A549 (cell line): ENCODE measurements at regions not wholly inside any gene's neighbourhood (a gene's known extent, or its start where the extent isn't known, plus 50 kb on each side); places are given as distances from the start of the nearest gene placed in this dataset.

ENCODE experiments used
- ATAC-seq, 2 experiments: fragments of 200-7000 bp in 1 of 2; fragments of >200 bp in 1 of 2; cut with Nextera tagmentation in 1 of 2; cut with Tn5 transposase in 1 of 2; 3 replicates each; pipeline versions ENCODE4 v1.8.0 to v1.9.1; 2018 to 2020; ENCODE audit warnings: mild to moderate bottlenecking in 1 of 2, moderate library complexity in 1 of 2
- CTCF ChIA-PET: fragments of 300-600 bp; sonication (Branson Sonifier 250); formaldehyde crosslinking; extraction: SDS; loops from one replicate; lab custom pipeline; 2021; ENCODE audit warnings: antibody characterized with exemption, inconsistent platforms; lab: Yijun Ruan, JAX
- POLR2A ChIA-PET: fragments of 350-600 bp; formaldehyde crosslinking; extraction: SDS; loops from one replicate; lab custom pipeline; 2021; ENCODE audit warnings: antibody characterized with exemption, inconsistent platforms; lab: Yijun Ruan, JAX
- DNase-seq, 2 experiments: peaks; one replicate each; pipeline versions ENCODE4 v3.0.0 to v3.0.0-alpha.2; 2011 to 2016; ENCODE audit warnings: low read depth in 1 of 2, low spot score in 1 of 2
- FAIRE-seq: peaks from 2 replicates; lab custom pipeline; 2011; peaks lifted over from hg19 to GRCh38; lab: Jason Lieb, UNC
- H3K27ac ChIP-seq, 2 experiments: fragments of >200 bp; sonication (Bioruptor Twin); formaldehyde crosslinking; 3 replicates each; pipeline ENCODE4 v1.5.1; 2016 to 2017
- H3K4me1 ChIP-seq: fragments of >200 bp; sonication (Bioruptor Twin); formaldehyde crosslinking; 3 replicates; pipeline ENCODE4 v1.6.1; 2016
- H3K4me2 ChIP-seq: fragments of >200 bp; sonication (Bioruptor Twin); formaldehyde crosslinking; 3 replicates; pipeline ENCODE4 v1.6.1; 2016
- H3K4me3 ChIP-seq: fragments of >200 bp; sonication (Bioruptor Twin); formaldehyde crosslinking; 3 replicates; pipeline ENCODE4 v1.5.1; 2016
- H3K9me3 ChIP-seq: fragments of >200 bp; sonication (Bioruptor Twin); formaldehyde crosslinking; 3 replicates; pipeline ENCODE4 v1.6.1; 2016
- CBX8 ChIP-seq: fragments of 200-600 bp; sonication (generic); IDR thresholded peaks from 2 replicates; pipeline ENCODE4 v1.6.1; 2016
- CHD2 ChIP-seq: fragments of 150-350 bp; IDR thresholded peaks from 2 replicates; pipeline ENCODE4 v1.6.1; 2014; ENCODE audit warnings: low read length; ENCODE audit not compliant: partially characterized antibody
- E2F6 ChIP-seq: IDR thresholded peaks from 2 replicates; pipeline ENCODE4 v1.6.1; 2012; ENCODE audit warnings: low read depth, borderline replicate concordance
- EP300 ChIP-seq, 2 experiments: fragments of >200 bp; sonication (Bioruptor Twin); formaldehyde crosslinking; IDR thresholded peaks; 2 replicates in 1 of 2; 3 replicates in 1 of 2; pipeline ENCODE4 v1.6.1; 2016 to 2017
- ESRRA ChIP-seq: fragments of 150-350 bp; IDR thresholded peaks from 2 replicates; pipeline ENCODE4 v1.6.1; 2014; ENCODE audit warnings: mild to moderate bottlenecking, low read length, borderline replicate concordance
- FOSL2 ChIP-seq, 2 experiments: fragments of 450-650 bp in 1 of 2; fragments of >200 bp in 1 of 2; sonication (Bioruptor Twin) in 1 of 2; formaldehyde crosslinking; IDR thresholded peaks; 2 replicates each; pipeline versions ENCODE4 v1.5.0 to v1.6.1; 2016 to 2020; ENCODE audit warnings: mild to moderate bottlenecking in 1 of 2, moderate library complexity in 1 of 2
- GATA3 ChIP-seq: IDR thresholded peaks from 2 replicates; pipeline ENCODE4 v1.6.1; 2012; ENCODE audit warnings: borderline replicate concordance
- HOXB5 ChIP-seq: fragments of 250-450 bp; sonication (Bioruptor Pico); IDR thresholded peaks from 2 replicates; pipeline ENCODE4 v1.5.0; 2020; ENCODE audit warnings: mild to moderate bottlenecking, moderate library complexity
- JUNB ChIP-seq: fragments of >200 bp; sonication (Bioruptor Twin); formaldehyde crosslinking; IDR thresholded peaks from 2 replicates; pipeline ENCODE4 v1.6.1; 2016
- NR3C1 ChIP-seq: fragments of >200 bp; sonication (Bioruptor Twin); formaldehyde crosslinking; IDR thresholded peaks from 3 replicates; pipeline ENCODE4 v1.6.1; 2017
- RAD21 ChIP-seq, 2 experiments: fragments of >200 bp in 1 of 2; sonication (Bioruptor Twin) in 1 of 2; formaldehyde crosslinking in 1 of 2; IDR thresholded peaks in 1 of 2; conservative IDR thresholded peaks in 1 of 2; 2 replicates in 1 of 2; 3 replicates in 1 of 2; pipeline ENCODE4 v1.6.1; 2012 to 2018; ENCODE audit warnings: inconsistent platforms in 1 of 2
- RCOR1 ChIP-seq: fragments of 150-350 bp; IDR thresholded peaks from 2 replicates; pipeline ENCODE4 v1.6.1; 2014; ENCODE audit warnings: antibody characterized with exemption, low read length, low read depth
- REST ChIP-seq: fragments of 200-600 bp; sonication (generic); IDR thresholded peaks from 2 replicates; pipeline ENCODE4 v1.6.1; 2016; ENCODE audit warnings: antibody characterized with exemption, mild to moderate bottlenecking, moderate library complexity
- SMC3 ChIP-seq: fragments of >200 bp; sonication (Bioruptor Twin); formaldehyde crosslinking; IDR thresholded peaks from 3 replicates; pipeline ENCODE4 v1.6.1; 2018; ENCODE audit warnings: inconsistent platforms
- TP53 ChIP-seq: fragments of 250-450 bp; sonication (Bioruptor Pico); IDR thresholded peaks from 2 replicates; pipeline ENCODE4 v1.5.0; 2021; ENCODE audit warnings: mild to moderate bottlenecking, moderate library complexity
- WGBS: methylation state at CpG from one replicate; pipeline ENCODE4 v1.1.6; 2017; ENCODE audit errors: missing lambda C conversion rate; 5-methylcytosine and 5-hydroxymethylcytosine counted together
- TF ChIP-seq, protein P1 (sequence below): IDR thresholded peaks from 2 replicates; pipeline ENCODE4 v1.6.1; 2012
- TF ChIP-seq, protein P2 (sequence below): fragments of 450-650 bp; IDR thresholded peaks from 2 replicates; pipeline ENCODE4 v1.6.1; 2014; ENCODE audit warnings: antibody characterized with exemption
- TF ChIP-seq, protein P3 (sequence below): fragments of >200 bp; sonication (Bioruptor Twin); formaldehyde crosslinking; IDR thresholded peaks from 3 replicates; pipeline ENCODE4 v1.5.1; 2016
- TF ChIP-seq, protein P4 (sequence below): fragments of 150-350 bp; IDR thresholded peaks from 2 replicates; pipeline ENCODE4 v1.6.1; 2014; ENCODE audit warnings: low read depth, mild to moderate bottlenecking, low read length

- 32% methylated on average over 9 of the region's 9 CpGs for WGBS
- FAIRE-seq: no peak
- no peak for TF ChIP-seq HOXB5
- no peak for TF ChIP-seq NR3C1
- TF ChIP-seq REST: no peak
- no peak for TF ChIP-seq GATA3
- TF ChIP-seq, protein P1, sequence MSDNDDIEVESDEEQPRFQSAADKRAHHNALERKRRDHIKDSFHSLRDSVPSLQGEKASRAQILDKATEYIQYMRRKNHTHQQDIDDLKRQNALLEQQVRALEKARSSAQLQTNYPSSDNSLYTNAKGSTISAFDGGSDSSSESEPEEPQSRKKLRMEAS: no peak
- no peak for TF ChIP-seq FOSL2 (IDR thresholded peaks at IDR 0.05)
- no peak for TF ChIP-seq FOSL2 (CRISPR knock-in tag; IDR thresholded peaks at IDR 0.05)
- TF ChIP-seq RCOR1: no peak
- peak; percentile 79 for TF ChIP-seq SMC3
- TF ChIP-seq, protein P2, sequence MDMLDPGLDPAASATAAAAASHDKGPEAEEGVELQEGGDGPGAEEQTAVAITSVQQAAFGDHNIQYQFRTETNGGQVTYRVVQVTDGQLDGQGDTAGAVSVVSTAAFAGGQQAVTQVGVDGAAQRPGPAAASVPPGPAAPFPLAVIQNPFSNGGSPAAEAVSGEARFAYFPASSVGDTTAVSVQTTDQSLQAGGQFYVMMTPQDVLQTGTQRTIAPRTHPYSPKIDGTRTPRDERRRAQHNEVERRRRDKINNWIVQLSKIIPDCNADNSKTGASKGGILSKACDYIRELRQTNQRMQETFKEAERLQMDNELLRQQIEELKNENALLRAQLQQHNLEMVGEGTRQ: no peak
- no peak for TF ChIP-seq CHD2
- no peak for TF ChIP-seq TP53 (CRISPR knock-in tag)
- no peak for TF ChIP-seq JUNB
- TF ChIP-seq CBX8: no peak
- no peak for TF ChIP-seq ESRRA
- TF ChIP-seq, protein P3, sequence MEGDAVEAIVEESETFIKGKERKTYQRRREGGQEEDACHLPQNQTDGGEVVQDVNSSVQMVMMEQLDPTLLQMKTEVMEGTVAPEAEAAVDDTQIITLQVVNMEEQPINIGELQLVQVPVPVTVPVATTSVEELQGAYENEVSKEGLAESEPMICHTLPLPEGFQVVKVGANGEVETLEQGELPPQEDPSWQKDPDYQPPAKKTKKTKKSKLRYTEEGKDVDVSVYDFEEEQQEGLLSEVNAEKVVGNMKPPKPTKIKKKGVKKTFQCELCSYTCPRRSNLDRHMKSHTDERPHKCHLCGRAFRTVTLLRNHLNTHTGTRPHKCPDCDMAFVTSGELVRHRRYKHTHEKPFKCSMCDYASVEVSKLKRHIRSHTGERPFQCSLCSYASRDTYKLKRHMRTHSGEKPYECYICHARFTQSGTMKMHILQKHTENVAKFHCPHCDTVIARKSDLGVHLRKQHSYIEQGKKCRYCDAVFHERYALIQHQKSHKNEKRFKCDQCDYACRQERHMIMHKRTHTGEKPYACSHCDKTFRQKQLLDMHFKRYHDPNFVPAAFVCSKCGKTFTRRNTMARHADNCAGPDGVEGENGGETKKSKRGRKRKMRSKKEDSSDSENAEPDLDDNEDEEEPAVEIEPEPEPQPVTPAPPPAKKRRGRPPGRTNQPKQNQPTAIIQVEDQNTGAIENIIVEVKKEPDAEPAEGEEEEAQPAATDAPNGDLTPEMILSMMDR: peak; percentile 84
- TF ChIP-seq EP300 (IDR thresholded peaks at IDR 0.05): no peak
- TF ChIP-seq RAD21 (conservative IDR thresholded peaks at IDR 0.05 in 1 of 2, IDR thresholded peaks at IDR 0.05 in 1 of 2): peak; percentile 68 to 69
- TF ChIP-seq, protein P4, sequence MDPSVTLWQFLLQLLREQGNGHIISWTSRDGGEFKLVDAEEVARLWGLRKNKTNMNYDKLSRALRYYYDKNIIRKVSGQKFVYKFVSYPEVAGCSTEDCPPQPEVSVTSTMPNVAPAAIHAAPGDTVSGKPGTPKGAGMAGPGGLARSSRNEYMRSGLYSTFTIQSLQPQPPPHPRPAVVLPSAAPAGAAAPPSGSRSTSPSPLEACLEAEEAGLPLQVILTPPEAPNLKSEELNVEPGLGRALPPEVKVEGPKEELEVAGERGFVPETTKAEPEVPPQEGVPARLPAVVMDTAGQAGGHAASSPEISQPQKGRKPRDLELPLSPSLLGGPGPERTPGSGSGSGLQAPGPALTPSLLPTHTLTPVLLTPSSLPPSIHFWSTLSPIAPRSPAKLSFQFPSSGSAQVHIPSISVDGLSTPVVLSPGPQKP: no peak
- TF ChIP-seq E2F6: no peak
- no peaks in the 10 kb centered on the region; the same call in 2 of the 3 replicates for H3K4me1 ChIP-seq
- H3K9me3 ChIP-seq: peaks cover 5% of the 10 kb centered on the region; the same call in 1 of the 3 replicates
- POLR2A ChIA-PET: no interaction called here
- CTCF ChIA-PET: interaction anchor here (0.9 to 1.8 kb wide), 6 partner anchors 13 to 721 kb away, joined by 3 to 8 read pairs (median 4); no protein-coding TSS in a partner anchor
- peak overlapping the region in 1 of 2 experiments; percentile 24; a peak in 1 of 6 replicates for H3K27ac ChIP-seq
- no peak overlapping the region for H3K4me3 ChIP-seq
- H3K4me2 ChIP-seq: 0 out of 3 replicates have a peak overlapping the region, but pooled peaks have one; percentile 10
- DNase-seq: peak; percentile 54 to 59
- peak; percentile 93 to 94 for ATAC-seq
Observed at GRCh38 chr7:80018941-80019808, 115.5 kb upstream of the GNAI1 start.
